Tibial nerve (tissue), 4 donors: ENCODE measurements at regions not wholly inside any gene's neighbourhood (a gene's known extent, or its start where the extent isn't known, plus 50 kb on each side); places are given as distances from the start of the nearest gene placed in this dataset.
A peak's percentile ranks its signal among the peaks of the same experiment; 100 is the strongest.

ENCODE experiments used
- DNase-seq, 2 donors: peaks; one replicate each; pipeline ENCODE4 v3.0.0-alpha.2; 2019; ENCODE audit warnings: low spot score in 2 of 2
- H3K27ac ChIP-seq, 4 donors: fragments of 200-600 bp; sonication (generic) in 3 of 4; one replicate each; pipeline ENCODE4 v1.5.1; 2017 to 2019; ENCODE audit warnings: mild to moderate bottlenecking in 1 of 4
- H3K27me3 ChIP-seq, 2 donors: fragments of 200-600 bp; sonication (generic) in 1 of 2; one replicate each; pipeline versions ENCODE4 v1.5.1 to v1.6.0; 2017 to 2019
- H3K36me3 ChIP-seq, 3 donors: fragments of 200-600 bp; sonication (generic); one replicate each; pipeline ENCODE4 v1.5.1; 2018 to 2019
- H3K4me1 ChIP-seq, 4 donors: fragments of 200-600 bp; sonication (generic) in 3 of 4; one replicate each; pipeline ENCODE4 v1.5.1; 2017 to 2019
- H3K4me3 ChIP-seq, 4 donors: fragments of 200-600 bp; sonication (generic) in 3 of 4; one replicate each; pipeline ENCODE4 v1.5.1; 2017 to 2019; ENCODE audit warnings: mild to moderate bottlenecking in 1 of 4, moderate library complexity in 1 of 4
- H3K9me3 ChIP-seq, 4 donors: fragments of 200-600 bp; sonication (generic) in 3 of 4; one replicate each; pipeline ENCODE4 v1.5.1; 2017 to 2019
- CTCF ChIP-seq, 5 experiments: fragments of 200-600 bp in 3 of 5; fragments of 450-650 bp in 2 of 5; sonication (generic) in 3 of 5; IDR thresholded peaks; one replicate each; pipeline ENCODE4 v1.5.1; 2016 to 2019; ENCODE audit warnings: antibody characterized with exemption in 5 of 5, mild to moderate bottlenecking in 3 of 5, moderate library complexity in 2 of 5
- EP300 ChIP-seq, 2 donors: sonication (generic); formaldehyde crosslinking; IDR thresholded peaks; one replicate each; pipeline ENCODE4 v1.6.1; 2017; ENCODE audit warnings: antibody characterized with exemption in 2 of 2, mild to moderate bottlenecking in 1 of 2
- POLR2A ChIP-seq, 2 donors: fragments of 450-650 bp; IDR thresholded peaks; one replicate each; pipeline ENCODE4 v1.6.1; 2017; ENCODE audit warnings: antibody characterized with exemption in 2 of 2, mild to moderate bottlenecking in 2 of 2, moderate library complexity in 2 of 2
- WGBS, 2 donors: methylation state at CpG; one replicate each; pipeline ENCODE4 v1.1.5; 2018; 5-methylcytosine and 5-hydroxymethylcytosine counted together

- Histone ChIP-seq H3K4me1 (no peaks in the 10 kb centered on the region), H3K4me3 (no peak overlapping the region), H3K27ac (no peak overlapping the region), H3K27me3 (no peaks in the 10 kb centered on the region), H3K9me3 (no peaks in the 10 kb centered on the region), H3K36me3 (no peaks in the 10 kb centered on the region)
- peak in 1 of 2 donors; percentile 22 for DNase-seq
- TF ChIP-seq CTCF (IDR thresholded peaks at IDR 0.05) = peak in 2 of 5 experiments; percentile 15 to 16
- TF ChIP-seq EP300 (IDR thresholded peaks at IDR 0.05) = no peak
- no peak for TF ChIP-seq POLR2A (IDR thresholded peaks at IDR 0.05)
- 4 to 8% methylated on average over 3 of the region's 3 CpGs for WGBS, 2 donors
Observed at GRCh38 chr18:27750014-27750413, 426.9 kb downstream of the CDH2 start.

DNA sequence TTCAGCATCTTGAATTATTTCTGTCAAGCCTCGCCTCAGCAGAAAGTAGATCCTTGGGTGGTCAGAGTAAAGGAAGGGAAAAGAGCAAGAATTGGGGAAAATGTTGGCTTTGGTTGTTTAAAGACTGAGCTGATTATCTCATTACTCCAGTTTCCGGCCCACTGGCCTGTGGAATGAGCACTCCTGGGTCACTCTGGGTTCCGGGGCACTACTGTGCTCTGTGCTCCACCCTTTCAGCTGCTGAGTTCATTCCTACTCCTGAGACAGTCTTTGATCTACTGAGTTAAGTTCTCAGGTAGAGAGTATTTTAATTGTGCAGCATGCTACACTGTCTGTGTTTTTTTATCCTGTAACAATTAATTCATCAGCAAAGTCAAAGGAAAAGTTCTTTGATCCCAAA is 427.7 kb downstream of the CDH2 start:
- Histone ChIP-seq H3K36me3 (no peaks in the 10 kb centered on the region), H3K4me1 (no peaks in the 10 kb centered on the region), H3K4me3 (no peak overlapping the region), H3K27me3 (no peaks in the 10 kb centered on the region), H3K27ac (no peak overlapping the region), H3K9me3 (no peaks in the 10 kb centered on the region)
- no peak for DNase-seq
- TF ChIP-seq POLR2A (IDR thresholded peaks at IDR 0.05) (no peak), EP300 (IDR thresholded peaks at IDR 0.05) (no peak), CTCF (IDR thresholded peaks at IDR 0.05) (no peak)
- 50 to 52% methylated on average over 3 of the region's 3 CpGs for WGBS, 2 donors

DNA sequence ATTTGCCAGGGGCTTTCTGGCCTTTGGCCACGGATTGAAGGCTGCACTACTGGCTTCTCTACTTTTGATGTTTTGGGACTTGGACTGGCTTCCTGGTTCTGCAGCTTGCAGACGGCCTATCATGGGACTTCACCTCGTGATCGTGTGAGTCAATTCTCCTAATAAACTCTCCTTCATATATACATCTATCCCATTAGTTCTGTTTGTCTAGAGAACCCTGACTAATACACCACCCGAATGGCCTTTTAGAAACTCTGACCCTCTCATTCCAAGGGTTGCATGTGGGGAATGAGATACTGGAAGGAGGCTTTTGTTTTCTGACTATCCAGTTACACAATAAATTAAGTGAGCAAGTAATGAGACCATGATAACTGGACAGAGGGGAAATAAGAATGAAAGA is 430.7 kb downstream of the CDH2 start:
- WGBS, 2 donors = 72 to 79% methylated on average over 5 of the region's 5 CpGs
- no peak overlapping the region for H3K4me3 ChIP-seq
- no peaks in the 10 kb centered on the region for H3K36me3 ChIP-seq
- H3K27ac ChIP-seq = no peak overlapping the region
- no peaks in the 10 kb centered on the region for H3K27me3 ChIP-seq
- no peak for DNase-seq
- no peaks in the 10 kb centered on the region for H3K9me3 ChIP-seq
- H3K4me1 ChIP-seq = no peaks in the 10 kb centered on the region
- TF ChIP-seq EP300 (IDR thresholded peaks at IDR 0.05) (no peak), CTCF (IDR thresholded peaks at IDR 0.05) (no peak), POLR2A (IDR thresholded peaks at IDR 0.05) (no peak)

- Histone ChIP-seq H3K36me3 (no peaks in the 10 kb centered on the region), H3K27me3 (no peaks in the 10 kb centered on the region), H3K9me3 (peaks cover 0 to 2% (median 0%) of the 10 kb centered on the region in 4 donors), H3K27ac (no peak overlapping the region), H3K4me1 (no peaks in the 10 kb centered on the region), H3K4me3 (no peak overlapping the region)
- DNase-seq = no peak
- no peak for TF ChIP-seq EP300 (IDR thresholded peaks at IDR 0.05)
- 80 to 85% methylated on average over 1 of the region's 1 CpG for WGBS, 2 donors
Observed at GRCh38 chr18:27735117-27735516, 441.8 kb downstream of the CDH2 start.

GRCh38 chr18:27731211-27731610 is 445.7 kb downstream of the CDH2 start:
- no peak for TF ChIP-seq EP300 (IDR thresholded peaks at IDR 0.05)
- TF ChIP-seq POLR2A (IDR thresholded peaks at IDR 0.05) = no peak
- TF ChIP-seq CTCF (IDR thresholded peaks at IDR 0.05) = no peak
- Histone ChIP-seq H3K27ac (no peak overlapping the region), H3K4me3 (no peak overlapping the region), H3K9me3 (peaks cover 0 to 27% (median 2%) of the 10 kb centered on the region in 4 donors), H3K27me3 (no peaks in the 10 kb centered on the region), H3K4me1 (no peaks in the 10 kb centered on the region), H3K36me3 (no peaks in the 10 kb centered on the region)
- no peak for DNase-seq
- WGBS, 2 donors = 91 to 93% methylated on average over 3 of the region's 3 CpGs

DNA sequence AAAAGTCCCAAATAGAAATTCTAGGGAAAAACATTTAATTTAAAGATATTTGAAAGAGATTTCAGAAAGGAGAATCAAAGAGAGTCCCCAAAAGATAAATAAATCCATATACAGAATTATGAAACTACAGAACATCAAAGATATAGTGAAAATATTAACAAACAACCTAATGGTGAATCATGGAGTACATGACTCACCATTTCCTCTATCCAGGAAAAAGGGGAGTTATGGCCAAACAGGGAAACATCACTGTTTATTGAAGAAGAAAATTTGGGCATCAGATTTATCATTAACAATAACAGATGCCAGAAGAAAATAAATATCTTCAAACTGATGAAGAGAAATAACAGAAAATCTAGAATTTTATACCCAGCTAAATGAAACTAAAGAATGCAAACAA is 448.3 kb downstream of the CDH2 start:
- no peak for DNase-seq
- H3K27ac ChIP-seq = no peak overlapping the region
- no peaks in the 10 kb centered on the region for H3K27me3 ChIP-seq
- no peaks in the 10 kb centered on the region for H3K4me1 ChIP-seq
- H3K36me3 ChIP-seq = no peaks in the 10 kb centered on the region
- H3K4me3 ChIP-seq = no peak overlapping the region
- peaks cover 0 to 27% (median 2%) of the 10 kb centered on the region in 4 donors for H3K9me3 ChIP-seq
- TF ChIP-seq POLR2A (IDR thresholded peaks at IDR 0.05) = no peak
- TF ChIP-seq CTCF (IDR thresholded peaks at IDR 0.05) = no peak
